GM06990 (cell line): ENCODE measurements at regions not wholly inside any gene's neighbourhood (a gene's known extent, or its start where the extent isn't known, plus 50 kb on each side); places are given as distances from the start of the nearest gene placed in this dataset.

ENCODE experiments used
- DNase-seq: peaks from one replicate; pipeline ENCODE4 v3.0.0-alpha.2; 2011; ENCODE audit not compliant: insufficient read length; ENCODE audit errors: extremely low read depth
- H3K27me3 ChIP-seq: replicated peaks from 2 replicates; pipeline ENCODE4 v1.6.0; 2011; ENCODE audit warnings: low read length; ENCODE audit not compliant: control insufficient read depth, insufficient read depth
- H3K36me3 ChIP-seq: 2 replicates; pipeline ENCODE4 v1.5.1; 2011; ENCODE audit warnings: low read length; ENCODE audit not compliant: control insufficient read depth, insufficient read depth
- H3K4me3 ChIP-seq: replicated peaks from 2 replicates; pipeline ENCODE4 v1.5.1; 2011; ENCODE audit warnings: low read depth, mild to moderate bottlenecking, control low read depth, low read length
- TF ChIP-seq, protein P1 (sequence below): IDR thresholded peaks from 2 replicates; pipeline ENCODE4 v1.5.1; 2011; ENCODE audit warnings: low read length, control low read depth, mild to moderate bottlenecking, inconsistent platforms; ENCODE audit not compliant: insufficient read depth, poor library complexity, severe bottlenecking

DNA sequence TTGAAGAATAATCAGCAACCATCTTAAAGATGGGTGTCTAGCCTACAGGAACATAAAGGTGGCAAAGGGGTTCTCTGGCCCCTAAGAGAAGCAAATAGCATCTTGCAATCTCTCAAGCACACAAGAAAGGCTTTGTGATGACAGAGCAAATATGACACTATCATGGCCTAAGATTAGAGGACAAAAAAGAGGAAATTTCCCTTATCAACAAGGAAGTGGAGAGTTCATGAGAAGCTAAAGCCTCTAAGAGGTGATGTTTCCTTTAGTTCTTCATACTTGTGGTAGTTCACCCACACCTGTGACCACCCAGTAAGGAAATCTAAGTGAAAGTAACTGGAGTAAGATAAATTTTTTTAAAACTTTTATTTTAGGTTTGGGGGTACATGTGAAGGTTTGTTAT lies 88.4 kb downstream of the OLIG3 start:
- no peak for DNase-seq
- TF ChIP-seq, protein P1, sequence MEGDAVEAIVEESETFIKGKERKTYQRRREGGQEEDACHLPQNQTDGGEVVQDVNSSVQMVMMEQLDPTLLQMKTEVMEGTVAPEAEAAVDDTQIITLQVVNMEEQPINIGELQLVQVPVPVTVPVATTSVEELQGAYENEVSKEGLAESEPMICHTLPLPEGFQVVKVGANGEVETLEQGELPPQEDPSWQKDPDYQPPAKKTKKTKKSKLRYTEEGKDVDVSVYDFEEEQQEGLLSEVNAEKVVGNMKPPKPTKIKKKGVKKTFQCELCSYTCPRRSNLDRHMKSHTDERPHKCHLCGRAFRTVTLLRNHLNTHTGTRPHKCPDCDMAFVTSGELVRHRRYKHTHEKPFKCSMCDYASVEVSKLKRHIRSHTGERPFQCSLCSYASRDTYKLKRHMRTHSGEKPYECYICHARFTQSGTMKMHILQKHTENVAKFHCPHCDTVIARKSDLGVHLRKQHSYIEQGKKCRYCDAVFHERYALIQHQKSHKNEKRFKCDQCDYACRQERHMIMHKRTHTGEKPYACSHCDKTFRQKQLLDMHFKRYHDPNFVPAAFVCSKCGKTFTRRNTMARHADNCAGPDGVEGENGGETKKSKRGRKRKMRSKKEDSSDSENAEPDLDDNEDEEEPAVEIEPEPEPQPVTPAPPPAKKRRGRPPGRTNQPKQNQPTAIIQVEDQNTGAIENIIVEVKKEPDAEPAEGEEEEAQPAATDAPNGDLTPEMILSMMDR, result no peak
- H3K4me3 ChIP-seq, result no peak overlapping the region
- H3K27me3 ChIP-seq, result no peaks in the 10 kb centered on the region; the same call in 1 of the 2 replicates
- H3K36me3 ChIP-seq, result no peaks in the 10 kb centered on the region

DNA sequence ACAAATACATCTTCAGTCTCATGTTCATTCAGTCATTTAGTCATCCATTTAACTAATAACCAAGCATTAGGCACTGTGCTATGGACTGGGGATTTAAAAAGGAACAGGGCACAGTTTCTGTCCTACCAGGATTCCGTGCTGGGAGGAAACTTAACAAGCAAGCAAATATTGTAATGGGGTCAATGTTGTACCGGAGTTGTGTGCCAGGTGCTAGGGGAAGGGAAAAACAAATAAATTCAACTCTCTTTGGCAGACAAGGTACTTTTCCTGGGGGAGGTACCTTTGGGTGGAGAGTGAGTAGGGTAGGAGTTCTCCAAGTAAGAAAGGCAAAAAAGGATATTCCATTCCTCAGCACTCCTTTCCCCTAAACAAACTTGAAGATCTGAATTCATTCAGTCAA lies 90.3 kb downstream of the OLIG3 start:
- H3K27me3 ChIP-seq, result no peaks in the 10 kb centered on the region; the same call in 1 of the 2 replicates
- TF ChIP-seq, protein P1, result no peak
- no peak for DNase-seq
- no peaks in the 10 kb centered on the region for H3K36me3 ChIP-seq
- no peak overlapping the region for H3K4me3 ChIP-seq

DNA sequence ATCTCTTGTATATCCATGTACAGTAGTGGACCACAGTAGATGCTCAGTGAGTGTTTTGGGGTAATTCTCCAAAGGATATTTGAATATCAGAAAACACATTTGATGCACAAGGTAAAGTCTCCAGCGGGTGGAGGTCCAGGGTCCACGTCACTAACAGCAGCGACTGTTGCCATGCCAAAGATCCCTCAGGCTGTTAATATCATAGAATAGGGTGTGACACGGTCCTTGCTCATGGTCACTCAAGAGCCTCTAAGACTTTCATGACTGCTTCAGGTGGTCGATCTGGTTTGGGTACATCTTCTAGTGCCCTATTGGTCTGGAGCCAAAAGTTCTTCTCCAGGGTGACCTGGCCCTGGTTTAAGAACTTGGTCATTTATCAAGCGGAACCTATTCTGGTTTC lies 90.8 kb downstream of the OLIG3 start:
- no peaks in the 10 kb centered on the region; the same call in 1 of the 2 replicates for H3K27me3 ChIP-seq
- DNase-seq, result no peak
- no peak overlapping the region for H3K4me3 ChIP-seq
- H3K36me3 ChIP-seq, result no peaks in the 10 kb centered on the region
- TF ChIP-seq, protein P1, result no peak

DNA sequence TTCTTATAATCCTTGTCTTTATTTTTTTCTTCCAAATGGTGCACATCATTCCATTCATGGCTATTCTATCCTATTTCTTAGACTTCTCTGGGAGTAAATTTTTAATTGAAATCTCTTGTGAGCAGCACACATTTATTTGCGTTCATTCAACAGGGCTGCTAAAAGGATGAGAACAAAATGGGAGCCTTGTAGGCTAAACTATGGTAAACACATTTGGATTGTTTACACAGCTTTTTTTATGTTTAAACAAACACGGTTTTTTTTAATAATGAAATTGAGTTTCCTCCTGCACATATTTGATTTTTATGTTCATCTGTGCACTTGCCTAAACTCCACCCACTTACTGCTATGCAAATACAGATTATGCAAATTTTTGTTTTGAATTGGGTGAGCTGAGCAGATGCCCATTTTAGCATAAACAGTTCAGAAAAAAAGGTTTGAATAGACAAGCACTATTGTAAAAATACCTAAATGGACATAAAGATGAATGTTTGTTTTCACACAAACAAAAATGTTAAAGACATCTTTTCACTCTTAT lies 92.0 kb downstream of the OLIG3 start:
- TF ChIP-seq, protein P1, result no peak
- no peak for DNase-seq

DNA sequence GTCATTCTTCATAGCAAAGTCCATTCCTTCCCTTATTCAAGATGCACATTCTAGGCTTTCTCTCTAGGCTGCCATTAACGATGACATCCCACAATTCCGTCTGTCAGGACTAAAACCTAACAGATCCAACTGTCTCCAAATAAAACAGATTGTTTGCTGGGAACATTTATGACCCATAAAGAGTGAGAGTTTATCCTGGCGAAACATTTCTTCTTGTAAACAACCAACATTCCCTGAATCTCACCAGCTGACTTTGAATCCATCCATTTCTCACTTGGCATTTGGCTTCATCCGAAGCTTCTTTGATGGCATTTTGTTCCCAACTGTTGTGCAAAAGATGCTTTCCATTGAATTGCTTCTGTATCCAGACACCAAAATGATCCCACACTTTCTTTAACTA lies 93.1 kb downstream of the OLIG3 start:
- Histone ChIP-seq H3K4me3 (no peak overlapping the region), H3K27me3 (no peaks in the 10 kb centered on the region; the same call in 1 of the 2 replicates), H3K36me3 (no peaks in the 10 kb centered on the region)
- no peak for DNase-seq
- TF ChIP-seq, protein P1, result no peak

More for the DNA sequence above, 92.0 kb downstream of the OLIG3 start:
- H3K4me3 ChIP-seq, result no peak overlapping the region
- H3K36me3 ChIP-seq, result no peaks in the 10 kb centered on the region
- H3K27me3 ChIP-seq, result no peaks in the 10 kb centered on the region; the same call in 1 of the 2 replicates
